NCI-H2196 treated with DMSO at 0.1 percent for 48 hours (cell line): ENCODE measurements at regions not wholly inside any gene's neighbourhood (a gene's known extent, or its start where the extent isn't known, plus 50 kb on each side); places are given as distances from the start of the nearest gene placed in this dataset.
"Not testable (repeated sequence)": the region's sequence is repeated elsewhere in the genome, so short reads cannot be mapped to it uniquely, and the experiment has no call there.

ENCODE experiments used
- DNase-seq: peaks from one replicate; lab custom pipeline; 2025; ENCODE audit not compliant: unreplicated experiment; lab: John Stamatoyannopoulos, UW

DNA sequence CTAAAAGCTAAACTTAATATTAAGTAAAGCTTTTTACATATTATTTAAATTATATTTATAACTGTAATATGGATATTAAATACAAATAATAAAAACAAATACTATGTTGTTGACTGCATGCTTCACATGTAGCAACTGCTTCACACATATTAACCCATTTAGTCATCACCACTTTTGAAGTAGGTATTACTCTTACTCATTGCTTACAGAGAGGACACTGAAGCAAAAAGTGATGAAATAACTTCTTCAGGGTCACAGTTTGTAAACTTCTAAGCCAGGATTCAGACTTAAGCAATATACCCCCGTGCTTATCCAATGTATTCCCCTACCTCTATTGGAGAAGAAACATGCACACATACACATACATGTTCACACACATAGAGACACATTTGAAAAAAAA, 166.6 kb downstream of the DKK2 start:
- no peak for DNase-seq

DNA sequence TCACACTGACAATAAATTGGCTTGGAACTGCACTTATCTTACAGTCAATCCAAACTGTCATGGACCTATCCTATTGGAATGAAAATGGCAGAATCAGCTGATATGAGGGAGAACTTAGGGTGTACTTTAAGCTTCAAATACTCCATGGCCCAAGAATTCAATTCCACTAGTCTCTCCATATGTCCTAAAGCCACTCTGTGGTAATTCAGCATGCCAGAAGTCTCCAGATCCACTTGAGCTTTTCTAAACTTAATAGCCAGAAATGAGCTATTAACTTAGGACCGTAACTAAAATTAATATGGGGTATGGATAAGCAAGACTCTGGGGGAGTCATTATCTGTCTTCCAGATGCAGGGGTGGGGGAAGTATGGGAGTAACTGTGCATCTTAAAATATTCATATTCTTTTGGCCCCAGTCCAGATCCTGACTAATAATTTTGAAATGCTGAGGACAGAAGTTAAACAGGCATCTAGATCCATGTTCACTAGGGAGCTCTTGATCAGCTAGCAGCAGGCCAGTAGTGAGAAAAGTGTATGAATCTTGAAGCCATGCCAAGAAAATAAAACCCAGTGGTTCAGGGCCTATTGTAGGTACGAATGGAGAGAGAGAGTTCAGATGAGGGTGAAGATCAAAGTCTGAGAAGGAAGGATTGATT, 167.6 kb downstream of the DKK2 start:
- no peak for DNase-seq

DNA sequence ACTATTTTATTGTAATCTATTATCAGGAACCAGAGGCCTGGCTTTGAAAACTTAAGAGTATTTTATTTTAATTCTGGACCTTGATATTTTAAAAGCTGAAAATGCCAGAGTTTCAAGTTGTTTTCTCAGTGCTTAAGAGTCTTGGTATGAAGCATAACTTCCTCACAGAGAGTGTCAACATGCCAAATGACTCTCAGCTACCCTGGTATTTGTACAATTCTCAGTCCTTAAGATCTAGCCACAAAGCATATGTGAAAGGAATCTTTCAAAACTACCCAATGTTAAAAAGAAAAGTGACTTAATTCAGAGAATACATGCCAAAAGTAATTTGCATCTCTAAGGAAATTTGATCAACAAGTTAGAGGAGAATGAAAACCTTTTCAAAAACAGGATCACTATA, 171.9 kb downstream of the DKK2 start:
- no peak for DNase-seq

DNA sequence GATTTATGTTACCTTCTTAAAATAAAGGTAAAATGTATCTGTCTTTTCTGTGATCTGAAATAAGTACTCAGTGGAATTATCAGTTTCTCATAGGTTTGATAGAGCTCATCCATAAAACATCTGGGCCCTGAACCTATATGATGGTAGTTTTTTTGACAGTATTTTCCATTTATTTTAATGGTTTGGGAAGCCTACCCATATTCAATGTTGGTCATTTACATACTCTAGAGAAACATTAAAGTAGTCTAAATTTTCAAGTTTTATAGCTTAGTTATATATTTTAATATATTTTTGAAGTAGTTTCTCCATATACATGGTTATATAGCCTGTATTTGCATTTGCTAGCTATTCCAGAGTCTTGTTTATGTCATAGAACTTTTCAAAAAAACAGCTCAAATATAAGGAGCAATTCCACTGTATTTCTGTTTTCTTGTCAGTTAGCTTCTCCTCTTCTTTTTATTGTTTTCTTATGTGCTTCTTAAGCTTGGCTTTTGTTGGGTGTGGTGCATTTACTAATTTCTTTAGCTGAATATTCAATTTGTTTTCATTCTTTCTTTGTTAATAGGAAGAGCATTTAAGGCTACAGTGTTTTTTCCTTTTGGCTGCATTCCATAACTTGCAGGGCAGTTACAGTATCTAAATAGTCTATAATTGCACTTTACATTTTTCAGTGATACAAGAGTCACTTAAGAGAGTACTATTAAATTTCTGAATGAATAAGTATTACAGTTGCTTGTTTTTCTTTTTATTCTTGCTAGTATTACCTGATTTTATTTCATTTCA, 181.4 kb downstream of the DKK2 start:
- DNase-seq = no peak

DNA sequence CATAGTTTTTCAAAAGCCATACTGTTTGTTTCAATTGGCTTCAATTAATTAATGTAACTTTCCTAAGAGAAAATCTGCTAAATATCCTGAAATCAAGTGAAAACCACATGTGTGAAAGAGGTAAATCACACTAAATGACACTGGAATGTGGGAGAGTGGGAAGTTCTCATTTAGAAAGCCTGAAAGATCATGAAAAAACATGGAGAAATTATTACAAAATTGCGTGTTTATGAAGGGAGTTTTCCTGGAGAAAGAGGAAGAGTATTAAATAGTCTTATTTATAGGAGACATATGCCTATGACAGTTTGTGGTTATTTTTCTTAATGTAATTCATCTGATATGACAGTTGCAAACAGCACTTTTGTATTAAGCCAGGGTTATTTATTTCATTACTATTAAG, 183.7 kb downstream of the DKK2 start:
- DNase-seq = no peak

DNA sequence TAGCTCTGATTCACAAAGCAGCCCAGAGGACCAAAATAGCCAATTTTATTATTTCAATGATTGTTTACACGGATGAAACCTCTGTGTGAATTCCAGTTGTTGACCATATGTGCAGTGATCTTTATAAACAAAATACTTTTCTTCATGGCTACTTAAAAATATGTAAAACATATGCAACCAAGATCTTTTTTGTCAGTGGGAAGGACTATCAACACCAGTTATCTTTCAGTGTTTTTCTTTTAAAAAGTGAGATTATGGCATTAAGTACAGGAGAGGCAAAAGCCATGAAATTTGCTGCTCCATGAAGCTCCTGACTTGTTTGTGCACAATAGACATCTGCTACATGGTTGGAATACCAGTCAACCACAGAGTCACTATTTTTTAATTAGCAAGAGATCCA, 184.4 kb downstream of the DKK2 start:
- no peak for DNase-seq

DNA sequence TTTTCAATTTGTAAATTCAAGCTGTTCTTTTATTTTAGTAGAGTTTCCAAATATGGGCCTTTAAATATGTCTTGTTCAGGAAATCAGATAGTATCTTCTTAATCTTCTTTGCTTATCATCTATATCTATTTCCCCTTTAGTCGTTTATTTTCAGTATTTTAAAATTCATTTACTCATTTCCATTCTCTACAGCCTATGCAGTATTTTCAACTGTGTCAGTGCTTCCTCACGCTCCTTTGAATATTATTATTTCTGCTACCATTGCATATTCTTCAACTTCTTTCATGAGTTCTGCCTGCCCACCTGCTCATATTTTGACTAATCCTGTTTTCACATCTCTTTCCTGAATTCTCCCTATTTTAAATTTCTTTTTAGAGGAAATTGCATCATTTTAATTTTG, 185.4 kb downstream of the DKK2 start:
- DNase-seq = no peak

DNA sequence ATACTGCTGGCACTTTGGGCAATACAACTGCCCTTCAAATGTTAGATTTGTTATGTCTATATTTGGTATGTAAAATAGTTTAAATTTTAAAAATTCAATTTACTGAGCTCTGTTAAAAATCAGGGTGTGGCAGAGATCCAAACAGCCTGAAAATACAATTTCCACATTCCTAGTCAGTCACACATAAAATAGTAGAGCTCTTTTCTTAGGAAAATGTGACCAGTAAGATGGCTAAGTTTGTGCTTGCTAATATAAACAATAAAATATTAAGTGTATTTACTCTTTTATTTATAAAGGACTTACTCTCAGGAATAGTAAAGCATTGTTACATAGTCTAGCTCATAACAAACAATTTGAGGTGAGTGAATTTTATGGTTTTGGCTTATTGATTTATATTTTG, 200.2 kb downstream of the DKK2 start:
- DNase-seq = no peak

DNA sequence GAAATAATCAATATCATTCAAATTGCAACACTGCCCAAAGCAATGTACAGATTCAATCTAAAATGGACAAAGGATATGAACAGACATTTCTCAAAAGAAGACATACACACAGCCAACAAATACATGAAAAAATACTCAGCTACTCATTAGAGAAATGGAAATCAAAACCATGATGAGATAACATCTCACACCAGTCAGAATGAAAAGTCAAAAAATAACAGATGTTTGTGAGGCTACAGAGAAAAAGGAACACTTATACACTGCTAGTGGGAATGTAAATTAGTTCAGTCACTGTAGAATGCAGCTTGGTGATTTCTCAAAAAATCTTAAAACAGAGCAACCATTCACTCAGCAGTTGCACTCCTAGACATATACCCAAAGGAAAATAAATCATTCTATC, 205.2 kb downstream of the DKK2 start:
- DNase-seq = no peak

DNA sequence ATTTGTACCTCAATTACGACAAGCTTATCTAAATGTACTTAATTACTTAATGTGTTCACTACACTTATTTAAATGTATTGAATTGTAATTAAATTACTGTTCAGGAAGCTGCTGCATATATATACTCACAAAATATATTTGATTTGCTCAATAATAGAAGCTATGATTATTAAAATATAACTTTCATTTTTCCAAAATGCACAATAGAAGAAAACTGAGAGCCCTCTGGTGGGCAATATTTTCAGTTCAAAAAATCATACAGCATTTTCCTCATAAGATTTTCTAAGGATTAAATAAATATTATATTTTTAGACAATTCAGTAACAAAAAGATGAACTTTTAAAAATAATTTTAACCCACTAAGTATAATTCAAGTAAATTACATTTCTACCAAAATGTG, 217.3 kb downstream of the DKK2 start:
- DNase-seq = no peak

DNA sequence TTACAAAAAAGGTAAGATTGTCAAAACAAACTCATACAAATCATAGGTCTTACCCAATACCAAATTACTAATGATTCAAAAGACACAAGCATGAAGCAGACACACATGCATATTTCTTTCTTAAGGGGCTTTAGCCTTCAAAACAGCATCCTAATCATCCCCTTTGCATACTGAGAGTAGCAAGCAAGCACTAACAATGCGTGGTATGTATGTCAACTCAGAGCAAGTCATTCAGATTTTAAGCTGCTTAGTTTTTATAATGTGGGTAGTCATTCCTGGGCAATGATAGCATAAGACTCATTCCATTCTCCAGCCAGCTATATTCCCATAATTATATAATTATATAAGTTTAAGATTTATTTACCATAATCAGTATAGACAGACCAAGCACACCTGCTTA, 219.6 kb downstream of the DKK2 start:
- DNase-seq = no peak

DNA sequence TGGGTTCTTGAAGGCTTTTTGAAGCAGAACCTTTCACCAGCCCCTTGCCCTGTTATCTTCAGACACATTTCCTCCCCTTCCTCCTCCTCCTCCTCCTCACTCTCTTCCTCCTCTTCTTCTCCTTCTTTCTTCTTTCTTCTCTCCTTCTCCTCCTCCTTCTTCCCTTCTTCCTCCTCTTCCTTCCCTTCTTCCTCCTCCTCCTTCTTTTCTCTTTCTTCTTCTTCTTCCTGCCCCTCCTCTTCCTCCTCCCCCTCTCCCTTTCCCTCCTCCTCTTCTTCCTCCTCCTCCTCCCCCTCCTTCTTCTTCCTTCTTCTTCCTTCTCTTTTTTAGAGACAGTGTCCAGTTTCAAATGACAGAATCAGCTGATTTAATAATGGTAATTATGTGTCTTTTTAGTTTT, 226.0 kb downstream of the DKK2 start:
- no peak for DNase-seq

DNA sequence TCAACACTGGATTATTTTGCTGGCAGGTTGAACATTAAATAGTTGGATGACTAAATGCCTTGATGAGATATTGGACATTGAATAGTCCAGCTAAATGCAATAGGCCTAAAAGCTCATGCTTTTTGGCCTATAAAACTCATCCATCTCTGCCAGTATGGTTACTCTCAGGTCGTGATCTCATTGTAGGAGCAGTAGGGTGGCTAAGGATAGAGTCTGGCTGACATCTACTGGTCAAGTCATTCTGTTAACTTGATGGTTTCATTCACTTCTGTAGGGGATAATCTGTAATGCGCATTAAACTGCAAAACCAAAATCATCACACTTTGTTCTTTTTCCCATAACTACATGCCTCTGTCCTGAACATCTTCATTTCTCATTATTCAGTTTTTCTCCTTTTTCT, 227.0 kb downstream of the DKK2 start:
- no peak for DNase-seq

DNA sequence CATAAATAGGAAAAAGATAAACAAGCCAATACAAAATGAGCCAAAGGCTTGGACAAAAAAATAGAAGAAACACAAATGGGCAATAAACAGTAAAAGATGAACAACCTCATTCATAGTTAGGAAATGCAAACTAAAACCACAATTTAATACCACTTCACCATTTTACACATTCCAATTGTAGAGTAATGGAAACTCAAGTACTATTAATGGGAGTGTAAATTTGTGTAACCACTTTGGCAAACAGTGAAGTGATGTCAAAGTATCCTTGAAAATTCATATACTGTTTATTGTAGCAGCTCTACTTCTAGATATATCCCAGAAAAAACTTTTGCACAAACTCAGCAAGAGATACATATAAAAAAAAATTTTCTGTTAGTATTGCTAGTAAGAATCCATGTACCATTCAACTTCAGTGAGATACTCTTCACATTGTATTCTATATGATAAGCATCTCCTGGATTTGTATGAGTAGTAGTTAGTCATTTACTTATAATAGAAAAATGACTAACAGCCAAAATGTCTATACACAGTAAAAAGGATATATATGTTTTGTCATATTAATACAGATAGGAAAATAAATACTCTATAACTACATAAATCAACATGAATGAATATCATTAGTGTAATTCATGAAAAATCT, 229.8 kb downstream of the DKK2 start:
- no peak for DNase-seq

DNA sequence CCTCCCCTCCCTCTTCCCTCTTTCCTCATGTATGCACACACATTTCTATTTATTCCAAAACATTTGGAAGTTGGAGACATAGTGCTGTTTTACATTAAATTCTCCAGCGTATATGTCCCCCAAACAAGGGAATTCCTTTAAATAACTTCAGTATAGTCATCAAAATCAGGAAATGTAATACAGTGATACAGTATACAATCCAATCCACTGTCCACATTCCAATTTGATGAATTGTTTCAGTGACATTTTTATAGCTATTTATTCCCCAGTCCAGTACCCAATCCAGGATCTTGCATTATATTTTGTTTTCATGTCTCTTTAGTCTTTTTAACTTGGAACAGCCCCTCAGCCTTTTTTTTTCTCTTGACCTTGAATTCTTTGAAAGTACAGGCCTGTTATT, 233.0 kb downstream of the DKK2 start:
- DNase-seq = no peak

DNA sequence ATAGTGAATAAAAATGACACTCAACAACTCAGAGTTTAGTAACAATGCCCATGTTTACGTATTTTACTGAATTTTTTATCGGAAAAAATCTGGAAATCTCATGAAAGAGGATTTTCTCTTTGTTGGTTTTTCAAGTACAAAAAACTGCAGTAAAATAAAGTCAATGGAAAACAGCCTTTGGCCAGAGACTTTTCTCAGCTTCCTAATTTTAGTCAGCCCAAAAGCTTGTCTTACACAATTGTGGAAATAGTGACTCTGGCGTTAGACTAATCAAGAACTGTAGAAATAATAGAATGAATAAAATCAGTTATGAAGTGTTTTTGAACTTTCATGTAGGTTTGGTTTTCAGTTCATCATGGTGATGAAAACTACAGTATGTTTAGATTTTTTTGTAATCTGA, 234.7 kb downstream of the DKK2 start:
- no peak for DNase-seq

DNA sequence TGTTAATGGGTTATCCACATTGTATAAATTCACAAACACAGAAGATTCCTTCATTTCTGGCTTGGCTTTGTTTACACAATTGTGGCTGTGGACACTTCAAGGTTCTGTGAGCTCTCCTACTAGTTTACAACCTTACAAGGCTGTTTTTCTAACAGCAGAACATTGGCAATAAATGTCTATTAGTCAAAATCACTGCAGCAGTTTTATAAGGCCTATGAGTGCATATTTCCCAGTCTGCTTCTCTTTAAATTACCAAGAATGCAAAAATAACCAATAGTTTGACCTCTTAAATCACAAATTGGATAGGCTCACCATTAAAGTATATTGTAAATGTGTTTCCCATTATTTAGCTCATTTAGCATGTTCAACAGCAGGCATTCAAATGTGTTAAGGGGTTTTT, 239.2 kb downstream of the DKK2 start:
- DNase-seq = no peak

DNA sequence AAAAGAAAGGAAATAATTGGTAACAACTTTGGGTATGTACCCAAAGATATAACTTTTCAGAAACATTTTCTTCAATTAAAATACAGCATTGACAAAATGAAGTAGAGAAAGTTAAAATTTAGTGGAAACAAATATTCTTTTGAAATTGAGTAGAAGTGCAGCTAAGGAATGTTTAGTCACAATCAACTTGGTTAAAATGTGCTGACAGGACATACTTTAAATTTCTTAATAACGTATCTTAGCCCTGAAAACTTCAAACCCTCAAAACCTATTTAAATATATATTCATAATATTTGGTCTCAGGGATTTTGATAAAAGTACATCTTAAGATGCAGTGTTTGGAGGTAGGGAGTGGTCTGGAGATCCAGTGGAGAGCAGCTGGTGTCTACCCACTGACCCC, 240.8 kb downstream of the DKK2 start:
- no peak for DNase-seq

DNA sequence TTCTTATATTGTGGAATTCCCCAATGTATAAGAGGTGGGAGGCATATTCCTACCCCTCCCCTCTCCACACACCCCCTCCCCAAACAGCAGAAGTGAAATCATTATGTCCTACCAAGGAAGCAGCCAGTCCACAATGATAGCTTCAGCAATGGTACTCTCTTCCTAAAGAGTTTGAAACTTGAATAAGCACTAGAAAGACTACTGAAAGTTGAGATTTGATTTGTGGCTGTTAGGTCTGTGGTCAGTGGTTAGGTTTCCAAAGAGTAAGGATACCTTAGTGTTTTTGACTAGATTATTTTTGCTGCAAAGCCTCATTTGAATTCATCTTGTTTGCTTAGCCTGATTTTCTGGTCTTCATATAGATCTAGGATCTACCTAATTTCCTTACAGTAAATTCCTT, 242.2 kb downstream of the DKK2 start:
- DNase-seq = no peak

DNA sequence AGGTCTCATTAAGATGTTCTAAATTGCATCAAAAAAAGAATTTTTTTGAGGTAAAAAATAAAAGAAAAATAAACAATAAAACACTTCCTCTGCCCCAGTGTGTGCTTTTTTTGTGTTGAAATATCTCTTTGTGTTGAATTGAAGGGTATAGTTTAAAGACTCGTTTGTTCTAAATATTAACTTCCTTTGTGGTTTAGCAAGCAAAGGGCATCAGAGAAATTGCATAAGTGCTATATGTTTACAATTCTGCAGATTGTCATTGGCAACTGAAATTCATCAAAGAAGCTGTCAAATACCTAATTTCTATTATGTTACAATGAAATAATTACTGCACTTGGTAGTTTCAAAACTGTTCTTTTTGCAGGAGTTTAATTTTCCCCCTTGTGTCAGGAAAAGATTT, 260.5 kb downstream of the DKK2 start:
- no peak for DNase-seq

DNA sequence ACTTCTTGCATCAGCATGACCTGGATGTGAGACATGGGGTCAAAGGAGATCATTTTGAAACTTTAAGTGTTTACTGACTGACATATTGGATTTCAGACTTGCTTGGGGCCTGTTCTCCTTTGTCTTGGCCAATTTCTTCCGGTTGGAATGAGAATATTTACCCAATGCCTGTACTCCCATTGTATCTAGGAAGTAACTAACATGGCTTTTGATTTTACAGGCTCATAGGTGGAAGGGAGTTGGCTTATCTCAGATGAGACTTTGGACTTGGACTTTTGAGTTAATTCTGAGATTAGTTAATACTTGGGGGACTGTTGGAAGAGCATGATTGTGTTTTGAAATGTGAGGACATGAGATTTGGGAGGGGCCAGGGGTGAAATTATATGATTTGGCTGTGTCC, 262.1 kb downstream of the DKK2 start:
- not testable (repeated sequence) for DNase-seq

DNA sequence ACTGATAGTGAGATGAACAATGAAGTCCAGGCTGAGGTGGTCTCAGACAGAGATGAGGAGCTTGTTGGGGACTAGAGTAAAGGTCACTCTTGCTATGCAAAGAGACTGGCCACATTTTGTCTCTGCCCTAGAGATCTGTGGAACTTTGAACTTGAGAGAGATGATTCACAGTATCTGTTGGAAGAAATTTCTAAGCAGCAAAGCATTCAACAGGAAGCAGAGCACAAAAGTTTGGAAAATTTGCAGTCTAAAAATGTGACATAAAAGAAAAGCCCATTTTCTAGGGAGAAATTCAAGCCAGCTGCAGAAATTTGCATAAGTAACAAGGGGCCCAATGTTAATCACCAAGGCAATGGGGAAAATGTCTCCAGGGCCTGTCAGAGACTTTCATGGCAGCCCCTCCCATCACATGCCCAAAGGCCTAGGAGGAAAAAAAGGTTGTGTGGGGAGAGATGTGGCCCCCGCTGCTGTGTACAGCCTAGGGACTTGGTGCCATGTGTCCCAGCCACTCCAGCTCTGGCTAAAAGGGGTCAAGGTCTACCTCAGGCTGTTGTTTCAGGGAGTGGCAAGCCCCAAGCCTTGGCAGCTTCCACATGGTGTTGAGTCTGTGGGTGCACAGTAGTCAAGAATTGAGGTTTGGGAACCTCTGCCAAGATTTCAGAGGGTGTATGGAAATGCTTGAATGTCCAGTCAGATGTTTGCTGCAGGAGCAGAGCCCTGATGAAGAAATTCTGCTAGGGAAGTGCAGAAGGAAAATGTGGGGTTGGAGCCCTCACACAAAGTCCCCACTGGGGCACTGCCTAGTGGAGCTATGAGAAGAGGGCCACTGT, 262.8 kb downstream of the DKK2 start:
- no peak for DNase-seq
